PC-9 (cell line): ENCODE measurements at regions not wholly inside any gene's neighbourhood (a gene's known extent, or its start where the extent isn't known, plus 50 kb on each side); places are given as distances from the start of the nearest gene placed in this dataset.

Experiments
- BruUV-seq: library from RNA; stranded (reverse); fragments of 400-500 nt; replicated peaks from 2 replicates; lab custom pipeline; 2021; lab: Mats Ljungman, UMichigan
- CTCF ChIA-PET: fragments of 300-600 bp; sonication (Branson Sonifier 250); formaldehyde crosslinking; loops from one replicate; lab custom pipeline; 2022; ENCODE audit warnings: antibody characterized with exemption; lab: Charles Lee
- POLR2A ChIA-PET: fragments of 300-600 bp; sonication (Branson Sonifier 250); formaldehyde crosslinking; loops from one replicate; lab custom pipeline; 2022; ENCODE audit warnings: antibody characterized with exemption; ENCODE audit not compliant: unreplicated experiment; lab: Charles Lee
- DNase-seq, 2 experiments: peaks; one replicate each; pipeline versions ENCODE4 v3.0.0 to v3.0.0-alpha.2; 2015 to 2022; ENCODE audit warnings: mixed read lengths in 1 of 2
- H2AFZ ChIP-seq: fragments of 200-600 bp; sonication (generic); 2 replicates; pipeline ENCODE4 v1.8.1; 2017; ENCODE audit warnings: antibody characterized with exemption
- H3F3A ChIP-seq: fragments of 200-600 bp; sonication (generic); 2 replicates; pipeline ENCODE4 v1.8.1; 2017; ENCODE audit warnings: antibody characterized with exemption, mild to moderate bottlenecking, low read depth; ENCODE audit not compliant: insufficient read depth
- H3K27ac ChIP-seq: fragments of 200-600 bp; sonication (generic); 2 replicates; pipeline ENCODE4 v1.6.1; 2016; ENCODE audit warnings: mixed run types
- H3K27me3 ChIP-seq: fragments of 200-600 bp; sonication (generic); 2 replicates; pipeline ENCODE4 v1.6.1; 2016; ENCODE audit warnings: low read depth, mixed run types; ENCODE audit not compliant: insufficient read depth
- H3K36me3 ChIP-seq: fragments of 200-600 bp; sonication (generic); 2 replicates; pipeline ENCODE4 v1.6.1; 2016; ENCODE audit warnings: low read depth, mixed run types
- H3K4me1 ChIP-seq: fragments of 200-600 bp; sonication (generic); replicated peaks from 2 replicates; pipeline ENCODE4 v1.6.1; 2016; ENCODE audit warnings: mixed run types; ENCODE audit not compliant: insufficient read depth
- H3K4me2 ChIP-seq: fragments of 200-600 bp; sonication (generic); 2 replicates; pipeline ENCODE4 v1.6.1; 2017; ENCODE audit warnings: mixed run types
- H3K4me3 ChIP-seq: fragments of 200-600 bp; sonication (generic); 2 replicates; pipeline ENCODE4 v1.6.1; 2016; ENCODE audit warnings: mixed run types
- H3K79me2 ChIP-seq: fragments of 200-600 bp; sonication (generic); 2 replicates; pipeline ENCODE4 v1.6.1; 2017; ENCODE audit warnings: low read depth, mixed run types
- H3K9me2 ChIP-seq: fragments of 200-600 bp; sonication (generic); 2 replicates; pipeline ENCODE4 v1.8.1; 2017; ENCODE audit warnings: mild to moderate bottlenecking; ENCODE audit not compliant: insufficient read depth
- H3K9me3 ChIP-seq: fragments of 200-600 bp; sonication (generic); 2 replicates; pipeline ENCODE4 v1.8.1; 2016; ENCODE audit warnings: low read depth; ENCODE audit not compliant: insufficient read depth
- H4K20me1 ChIP-seq: fragments of 200-600 bp; sonication (generic); 2 replicates; pipeline ENCODE4 v1.8.1; 2017; ENCODE audit not compliant: insufficient read depth
- EZH2 ChIP-seq: fragments of 200-600 bp; sonication (generic); IDR thresholded peaks from 2 replicates; pipeline ENCODE4 v1.8.0; 2017; ENCODE audit warnings: antibody characterized with exemption, low read depth
- intact Hi-C: fragments of 100-400 bp; cut with micrococcal nuclease; formaldehyde crosslinking; loops from one replicate; pipeline ENCODE4 v1.10.0; 2022; ENCODE audit not compliant: unreplicated experiment
- TF ChIP-seq, protein P1 (sequence below): fragments of 200-600 bp; sonication (generic); conservative IDR thresholded peaks from 2 replicates; pipeline ENCODE4 v1.6.1; 2017; ENCODE audit warnings: mixed run types, antibody characterized with exemption, mild to moderate bottlenecking, moderate library complexity

DNA sequence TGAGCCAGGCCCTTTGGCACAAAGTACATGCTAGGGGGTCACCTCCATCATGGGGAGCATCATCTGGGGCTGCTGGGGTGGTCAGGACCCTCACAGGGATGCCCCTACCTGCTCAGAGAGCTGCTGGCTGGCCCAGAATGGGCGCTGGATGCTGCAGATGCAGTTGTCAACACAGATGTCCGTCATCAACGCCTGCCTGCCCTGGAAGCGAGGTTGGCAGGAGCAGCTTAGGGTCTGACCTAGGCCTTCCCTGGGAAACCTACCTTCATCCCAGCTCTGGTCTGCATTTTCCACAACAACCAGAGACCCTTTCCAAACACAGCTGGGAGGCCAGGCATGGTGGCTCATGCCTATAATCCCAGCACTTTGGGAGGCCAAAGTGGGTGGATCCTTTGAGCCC is 88.0 kb downstream of the EDN3 start:
- TF ChIP-seq, protein P1, sequence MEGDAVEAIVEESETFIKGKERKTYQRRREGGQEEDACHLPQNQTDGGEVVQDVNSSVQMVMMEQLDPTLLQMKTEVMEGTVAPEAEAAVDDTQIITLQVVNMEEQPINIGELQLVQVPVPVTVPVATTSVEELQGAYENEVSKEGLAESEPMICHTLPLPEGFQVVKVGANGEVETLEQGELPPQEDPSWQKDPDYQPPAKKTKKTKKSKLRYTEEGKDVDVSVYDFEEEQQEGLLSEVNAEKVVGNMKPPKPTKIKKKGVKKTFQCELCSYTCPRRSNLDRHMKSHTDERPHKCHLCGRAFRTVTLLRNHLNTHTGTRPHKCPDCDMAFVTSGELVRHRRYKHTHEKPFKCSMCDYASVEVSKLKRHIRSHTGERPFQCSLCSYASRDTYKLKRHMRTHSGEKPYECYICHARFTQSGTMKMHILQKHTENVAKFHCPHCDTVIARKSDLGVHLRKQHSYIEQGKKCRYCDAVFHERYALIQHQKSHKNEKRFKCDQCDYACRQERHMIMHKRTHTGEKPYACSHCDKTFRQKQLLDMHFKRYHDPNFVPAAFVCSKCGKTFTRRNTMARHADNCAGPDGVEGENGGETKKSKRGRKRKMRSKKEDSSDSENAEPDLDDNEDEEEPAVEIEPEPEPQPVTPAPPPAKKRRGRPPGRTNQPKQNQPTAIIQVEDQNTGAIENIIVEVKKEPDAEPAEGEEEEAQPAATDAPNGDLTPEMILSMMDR, result no peak
- TF ChIP-seq EZH2, result no peak
- ChIA-PET POLR2A (no interaction called here), CTCF (no interaction called here)

DNA sequence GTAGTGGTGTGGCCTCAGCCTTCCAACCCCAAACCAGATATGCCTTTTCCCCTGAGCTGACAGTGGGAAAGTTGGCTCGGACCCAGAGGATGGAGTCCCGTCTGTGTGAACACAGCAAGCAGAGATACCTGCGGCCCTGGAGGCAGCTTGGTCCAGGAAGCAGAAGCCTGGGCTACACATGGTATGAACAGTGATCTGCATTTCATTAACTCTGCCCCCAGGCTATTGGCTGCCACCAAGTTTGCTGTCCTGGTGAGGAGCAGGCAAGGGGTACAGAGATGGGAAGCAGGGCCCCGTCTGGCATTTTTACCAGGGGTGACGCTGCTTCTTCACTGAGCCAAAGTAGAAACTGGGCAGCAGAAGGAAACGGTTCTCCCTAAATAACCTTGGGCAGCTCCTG is 90.0 kb downstream of the EDN3 start:
- Histone ChIP-seq H3K9me2 (no peaks in the 10 kb centered on the region), H3K79me2 (no peaks in the 10 kb centered on the region), H2AFZ (no peak overlapping the region), H3K4me2 (no peak overlapping the region), H3K27ac (no peak overlapping the region), H3K4me3 (no peak overlapping the region), H3K4me1 (no peaks in the 10 kb centered on the region), H3K9me3 (no peaks in the 10 kb centered on the region), H3K27me3 (peaks cover 93% of the 10 kb centered on the region), H4K20me1 (no peaks in the 10 kb centered on the region), H3F3A (no peaks in the 10 kb centered on the region), H3K36me3 (no peaks in the 10 kb centered on the region)
- POLR2A ChIA-PET, result no interaction called here
- TF ChIP-seq EZH2, result no peak
- TF ChIP-seq, protein P1, result no peak
- intact Hi-C loops, result no loop called here
- no peak for DNase-seq
- CTCF ChIA-PET, result no interaction called here
- no TSS peak for BruUV-seq

More for the DNA sequence above, 88.0 kb downstream of the EDN3 start:
- no TSS peak for BruUV-seq
- H3K4me2 ChIP-seq, result no peak overlapping the region
- no peaks in the 10 kb centered on the region for H3F3A ChIP-seq
- no peaks in the 10 kb centered on the region for H3K79me2 ChIP-seq
- no peaks in the 10 kb centered on the region for H3K36me3 ChIP-seq
- H3K4me3 ChIP-seq, result no peak overlapping the region
- no peaks in the 10 kb centered on the region for H3K4me1 ChIP-seq
- intact Hi-C loops, result no loop called here
- H3K9me3 ChIP-seq, result no peaks in the 10 kb centered on the region
- H2AFZ ChIP-seq, result no peak overlapping the region
- H3K27me3 ChIP-seq, result peaks cover 76% of the 10 kb centered on the region
- no peaks in the 10 kb centered on the region for H3K9me2 ChIP-seq
- no peak overlapping the region for H3K27ac ChIP-seq
- no peaks in the 10 kb centered on the region for H4K20me1 ChIP-seq
- no peak for DNase-seq

DNA sequence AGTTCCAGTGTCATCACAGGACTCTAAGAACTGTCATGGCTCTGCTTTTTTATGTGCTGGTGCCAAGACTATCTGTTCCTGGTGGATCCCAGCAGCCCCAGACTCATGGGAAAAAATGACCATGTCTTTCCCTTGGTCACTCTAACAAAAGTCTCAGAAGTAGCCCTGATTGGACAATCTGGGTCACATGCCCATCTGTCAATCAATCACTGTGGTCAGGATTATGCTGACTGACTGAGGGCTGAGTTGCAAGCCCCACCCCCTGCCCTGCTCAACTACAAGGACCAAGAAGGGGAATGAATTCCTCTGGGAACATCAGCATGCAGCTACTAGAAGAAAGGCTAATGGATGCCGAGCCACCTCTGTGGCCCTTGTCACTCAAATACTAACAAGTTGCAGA is 91.6 kb downstream of the EDN3 start:
- ChIA-PET CTCF (no interaction called here), POLR2A (no interaction called here)
- DNase-seq, result no peak
- Histone ChIP-seq H3K4me1 (no peaks in the 10 kb centered on the region), H3K36me3 (no peaks in the 10 kb centered on the region), H3K4me3 (no peak overlapping the region), H3K9me3 (no peaks in the 10 kb centered on the region), H3K9me2 (no peaks in the 10 kb centered on the region), H3K27me3 (peaks cover 99% of the 10 kb centered on the region), H2AFZ (no peak overlapping the region), H3K79me2 (no peaks in the 10 kb centered on the region), H3K4me2 (no peak overlapping the region), H4K20me1 (no peaks in the 10 kb centered on the region), H3K27ac (no peak overlapping the region), H3F3A (no peaks in the 10 kb centered on the region)
- intact Hi-C loops, result no loop called here
- BruUV-seq, result no TSS peak
- no peak for TF ChIP-seq EZH2
- TF ChIP-seq, protein P1, result no peak
